SU-DHL-6 (cell line): ENCODE measurements at regions not wholly inside any gene's neighbourhood (a gene's known extent, or its start where the extent isn't known, plus 50 kb on each side); places are given as distances from the start of the nearest gene placed in this dataset.

Source experiments
- CTCF ChIP-seq: fragments of 200-600 bp; sonication (generic); IDR thresholded peaks from one replicate; pipeline ENCODE4 v1.5.1; 2017; ENCODE audit warnings: antibody characterized with exemption, mild to moderate bottlenecking, low read length, moderate library complexity; ENCODE audit not compliant: insufficient read depth, poor library complexity, severe bottlenecking
- EZH2phosphoT487 ChIP-seq: fragments of 200-600 bp; sonication (generic), shearing (Covaris generic); conservative IDR thresholded peaks from 2 replicates; pipeline ENCODE4 v1.6.1; 2018; ENCODE audit warnings: mild to moderate bottlenecking, antibody characterized with exemption, low read length, moderate library complexity, mixed read lengths

- TF ChIP-seq CTCF (no peak), EZH2phosphoT487 (no peak)
Measured at GRCh38 chr17:68682903-68683302, 81.7 kb upstream of the FAM20A start.
